ENCODE measurements at regions not wholly inside any gene's neighbourhood (a gene's known extent, or its start where the extent isn't known, plus 50 kb on each side); places are given as distances from the start of the nearest gene placed in this dataset.

- TF ChIP-seq CTCF (conservative IDR thresholded peaks at IDR 0.05 in 1 of 2, IDR thresholded peaks at IDR 0.05 in 1 of 2; ENCODE audit: low read depth in 1 of 2, low read length in 2 of 2) (no peak), EZH2 (IDR thresholded peaks at IDR 0.05; ENCODE audit: low read length, missing control alignments) (no peak)
Measured at GRCh38 chr2:18273205-18273604, 287.2 kb downstream of the RDH14 start.

Measured in fibroblast of lung (primary cell).